ENCODE measurements at regions not wholly inside any gene's neighbourhood (a gene's known extent, or its start where the extent isn't known, plus 50 kb on each side); places are given as distances from the start of the nearest gene placed in this dataset.
"Not testable (repeated sequence)": the region's sequence is repeated elsewhere in the genome, so short reads cannot be mapped to it uniquely, and the experiment has no call there.

GRCh38 chr12:31794745-31795144, 65.9 kb upstream of the AMN1 start:
- H3K27me3 ChIP-seq (ENCODE audit: control insufficient read depth, insufficient read depth, low read length) = no peaks in the 10 kb centered on the region
- H3K27ac ChIP-seq = no peak overlapping the region
- no peak overlapping the region for H3K4me3 ChIP-seq (ENCODE audit: low read depth, low read length)

GRCh38 chr12:31791265-31791664, 62.4 kb upstream of the AMN1 start:
- H2AFZ ChIP-seq; H3K9ac ChIP-seq; H3K4me3 ChIP-seq (ENCODE audit: low read depth, low read length); H3K27ac ChIP-seq; H3K4me2 ChIP-seq (ENCODE audit: low read length); H3K27me3 ChIP-seq (ENCODE audit: control insufficient read depth, insufficient read depth, low read length); H3K9me3 ChIP-seq (ENCODE audit: control insufficient read depth, low read length); H3K4me1 ChIP-seq; H3K79me2 ChIP-seq; H3K36me3 ChIP-seq (ENCODE audit: control insufficient read depth, insufficient read depth, low read length): not testable (repeated sequence)

More at GRCh38 chr12:31794745-31795144, 65.9 kb upstream of the AMN1 start:
- H3K9me3 ChIP-seq (ENCODE audit: control insufficient read depth, low read length) = no peaks in the 10 kb centered on the region
- no peaks in the 10 kb centered on the region for H3K36me3 ChIP-seq (ENCODE audit: control insufficient read depth, insufficient read depth, low read length)
- no peak for TF ChIP-seq CTCF (IDR thresholded peaks at IDR 0.05)
- no peak overlapping the region for H3K9ac ChIP-seq
- no peaks in the 10 kb centered on the region for H3K79me2 ChIP-seq
- H2AFZ ChIP-seq = peak overlapping the region; percentile 41
- no peaks in the 10 kb centered on the region for H3K4me1 ChIP-seq
- no peak overlapping the region for H3K4me2 ChIP-seq (ENCODE audit: low read length)

GRCh38 chr12:31790759-31791158, 61.9 kb upstream of the AMN1 start:
- Histone ChIP-seq H3K4me1 (no peaks in the 10 kb centered on the region), H3K79me2 (no peaks in the 10 kb centered on the region), H3K9ac (no peak overlapping the region), H3K27me3 (ENCODE audit: control insufficient read depth, insufficient read depth, low read length) (no peaks in the 10 kb centered on the region), H3K27ac (no peak overlapping the region), H2AFZ (no peak overlapping the region), H3K9me3 (ENCODE audit: control insufficient read depth, low read length) (no peaks in the 10 kb centered on the region), H3K36me3 (ENCODE audit: control insufficient read depth, insufficient read depth, low read length) (no peaks in the 10 kb centered on the region), H3K4me3 (ENCODE audit: low read depth, low read length) (no peak overlapping the region), H3K4me2 (ENCODE audit: low read length) (no peak overlapping the region)
- no peak for TF ChIP-seq CTCF (IDR thresholded peaks at IDR 0.05)

GRCh38 chr12:31785318-31785717, 56.5 kb upstream of the AMN1 start:
- TF ChIP-seq CTCF (IDR thresholded peaks at IDR 0.05) = no peak
- H3K27me3 ChIP-seq (ENCODE audit: control insufficient read depth, insufficient read depth, low read length) = no peaks in the 10 kb centered on the region
- H3K4me2 ChIP-seq (ENCODE audit: low read length) = no peak overlapping the region
- no peak overlapping the region for H3K9ac ChIP-seq
- no peak overlapping the region for H3K27ac ChIP-seq
- no peaks in the 10 kb centered on the region for H3K36me3 ChIP-seq (ENCODE audit: control insufficient read depth, insufficient read depth, low read length)
- peaks cover under 1% of the 10 kb centered on the region for H3K4me1 ChIP-seq
- no peaks in the 10 kb centered on the region for H3K79me2 ChIP-seq
- no peak overlapping the region for H3K4me3 ChIP-seq (ENCODE audit: low read depth, low read length)
- no peaks in the 10 kb centered on the region for H3K9me3 ChIP-seq (ENCODE audit: control insufficient read depth, low read length)
- peak overlapping the region; percentile 25 for H2AFZ ChIP-seq

GRCh38 chr12:31783996-31784645, 55.3 kb upstream of the AMN1 start:
- no peaks in the 10 kb centered on the region for H3K79me2 ChIP-seq
- H3K36me3 ChIP-seq (ENCODE audit: control insufficient read depth, insufficient read depth, low read length) = no peaks in the 10 kb centered on the region
- H2AFZ ChIP-seq = no peak overlapping the region
- TF ChIP-seq CTCF (IDR thresholded peaks at IDR 0.05) = no peak
- H3K9me3 ChIP-seq (ENCODE audit: control insufficient read depth, low read length) = no peaks in the 10 kb centered on the region
- H3K27ac ChIP-seq = no peak overlapping the region
- H3K4me3 ChIP-seq (ENCODE audit: low read depth, low read length) = no peak overlapping the region
- no peak overlapping the region for H3K4me2 ChIP-seq (ENCODE audit: low read length)
- H3K4me1 ChIP-seq = peaks cover 10% of the 10 kb centered on the region
- H3K27me3 ChIP-seq (ENCODE audit: control insufficient read depth, insufficient read depth, low read length) = no peaks in the 10 kb centered on the region
- H3K9ac ChIP-seq = no peak overlapping the region
